Stimulated activated CD8-positive, alpha-beta memory T cell treated with anti-CD3 and anti-CD28 coated beads, Interleukin-7, amount 100 ng/mL, for 48 hours (primary cell): ENCODE measurements at regions not wholly inside any gene's neighbourhood (a gene's known extent, or its start where the extent isn't known, plus 50 kb on each side); places are given as distances from the start of the nearest gene placed in this dataset.
"Not testable (repeated sequence)": the region's sequence is repeated elsewhere in the genome, so short reads cannot be mapped to it uniquely, and the experiment has no call there.

ENCODE experiments used
- DNase-seq, 2 donors: peaks; one replicate each; pipeline ENCODE4 v3.0.0-alpha.2; 2020; ENCODE audit warnings: low read depth in 1 of 2; ENCODE audit errors: extremely low read depth in 1 of 2

DNA sequence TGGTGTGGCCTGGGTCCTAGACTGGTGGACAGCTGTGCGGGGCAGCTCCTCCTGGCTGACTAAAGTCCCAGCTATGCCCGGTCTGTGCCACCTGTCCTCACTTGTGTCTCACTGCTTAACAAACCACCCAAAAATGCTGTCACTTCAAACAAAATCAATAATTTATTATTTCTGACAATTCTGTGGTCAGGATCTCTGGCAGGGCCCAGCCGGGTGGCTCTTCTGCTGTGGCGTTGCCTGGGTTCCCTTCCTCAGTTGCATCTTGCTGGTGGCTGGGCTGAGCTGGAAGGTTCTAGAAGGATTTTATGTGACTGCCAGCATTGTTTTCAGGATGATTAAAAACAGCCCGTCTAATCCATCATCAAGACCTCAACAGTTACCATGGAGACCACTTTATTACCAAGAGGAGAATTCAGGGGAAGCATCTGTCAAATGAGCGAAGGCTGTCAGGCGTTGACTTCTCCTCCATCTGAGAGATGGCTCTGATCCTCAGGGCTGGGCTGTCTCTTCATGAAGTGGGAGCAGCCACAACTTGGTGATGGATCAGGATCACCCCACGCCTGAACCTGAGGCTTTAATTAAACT, 280.6 kb upstream of the SFSWAP start:
- DNase-seq: no peak

- DNase-seq: not testable (repeated sequence)
Observed at GRCh38 chr12:131431126-131431655, 279.7 kb upstream of the SFSWAP start.

DNA sequence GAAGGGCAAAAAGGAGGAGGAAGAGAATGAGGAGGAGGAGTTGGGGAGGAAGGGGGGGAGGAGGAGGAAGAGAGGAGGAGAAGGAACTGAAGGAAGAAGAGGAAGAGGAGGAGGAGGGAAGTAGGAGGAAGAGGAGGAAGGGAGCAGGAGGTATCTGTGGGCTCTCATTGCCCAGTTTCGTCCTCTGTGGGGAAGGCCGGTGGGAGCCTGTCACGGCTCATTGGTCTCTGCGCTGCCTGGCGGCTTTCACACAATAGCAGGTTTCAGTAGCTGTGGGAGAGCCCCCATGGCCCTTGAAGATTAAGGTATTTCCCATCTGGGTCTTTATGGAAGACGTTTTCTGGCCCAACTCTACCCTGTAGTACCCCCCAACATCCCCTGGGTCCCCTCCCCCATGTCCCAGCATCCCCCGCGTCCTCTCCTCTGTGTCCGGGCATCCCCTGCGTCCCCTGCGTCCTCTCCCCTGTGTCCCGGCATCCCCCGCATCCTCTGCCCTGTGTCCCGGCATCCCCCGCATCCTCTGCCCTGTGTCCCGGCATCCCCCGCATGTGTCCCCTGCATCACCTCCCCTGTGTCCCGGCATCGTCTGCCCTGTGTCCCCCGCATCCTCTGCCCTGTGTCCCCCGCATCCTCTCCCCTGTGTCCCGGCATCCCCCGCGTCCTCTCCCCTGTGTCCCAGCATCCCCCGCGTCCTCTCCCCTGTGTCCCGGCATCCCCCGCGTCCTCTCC, 278.2 kb upstream of the SFSWAP start:
- DNase-seq: no peak

GRCh38 chr12:131434208-131435125, 276.4 kb upstream of the SFSWAP start:
- DNase-seq: no peak

DNA sequence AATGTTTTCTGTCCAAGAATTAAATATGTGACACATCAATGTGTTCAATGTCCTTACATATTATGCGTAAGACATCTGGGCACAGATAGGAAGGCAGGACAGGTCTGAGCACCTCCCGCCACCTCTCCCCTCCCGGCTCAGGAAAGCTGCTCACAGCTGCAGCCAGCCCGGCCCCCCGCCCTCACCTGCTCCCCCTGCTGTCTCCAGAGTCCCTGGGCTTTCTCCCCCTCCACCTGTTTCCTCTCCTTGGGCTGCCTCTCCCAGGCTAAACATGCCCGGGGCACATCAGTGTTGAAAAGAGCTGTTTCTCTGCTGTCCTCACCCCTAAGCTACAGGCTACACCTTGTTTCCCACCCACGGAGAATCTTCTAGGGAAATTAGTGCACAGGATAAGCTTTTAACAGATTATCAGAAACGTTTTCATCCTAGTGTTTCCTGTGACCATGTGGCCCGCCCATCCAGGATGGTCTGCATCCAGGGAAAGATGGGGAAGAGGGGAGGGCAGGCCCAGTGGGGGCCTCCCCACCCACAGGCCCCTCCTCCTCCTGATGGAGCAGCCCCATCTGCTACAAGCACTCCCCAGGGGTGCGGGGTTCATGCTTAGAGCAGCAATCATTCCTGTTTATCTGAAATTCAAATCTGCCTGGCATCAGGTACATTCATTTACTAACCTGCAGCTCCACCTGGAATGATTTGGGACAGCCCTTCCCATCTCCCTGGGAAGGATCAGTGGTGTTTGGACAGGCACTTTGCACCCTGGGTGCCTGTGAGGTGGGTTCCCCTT, 273.8 kb upstream of the SFSWAP start:
- no peak for DNase-seq

- no peak for DNase-seq
Observed at GRCh38 chr12:131437706-131438492, 273.0 kb upstream of the SFSWAP start.

DNA sequence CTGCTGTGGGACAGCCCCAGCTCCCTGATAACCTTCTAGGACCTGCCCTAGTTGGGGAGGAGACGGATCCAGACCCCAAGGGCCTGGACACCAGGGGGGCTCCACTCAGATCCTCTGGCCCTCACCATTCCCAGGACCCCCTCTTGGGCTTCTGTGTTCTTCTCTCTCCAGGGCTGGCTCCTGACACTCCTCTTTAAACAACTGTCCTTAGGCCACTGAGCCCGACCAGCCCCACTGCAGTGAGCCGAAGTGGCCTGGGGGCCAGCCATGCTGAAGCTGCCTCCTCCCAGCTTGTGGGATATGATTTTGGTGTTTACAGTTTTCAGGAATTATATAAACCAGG, 272.4 kb upstream of the SFSWAP start:
- not testable (repeated sequence) for DNase-seq

DNA sequence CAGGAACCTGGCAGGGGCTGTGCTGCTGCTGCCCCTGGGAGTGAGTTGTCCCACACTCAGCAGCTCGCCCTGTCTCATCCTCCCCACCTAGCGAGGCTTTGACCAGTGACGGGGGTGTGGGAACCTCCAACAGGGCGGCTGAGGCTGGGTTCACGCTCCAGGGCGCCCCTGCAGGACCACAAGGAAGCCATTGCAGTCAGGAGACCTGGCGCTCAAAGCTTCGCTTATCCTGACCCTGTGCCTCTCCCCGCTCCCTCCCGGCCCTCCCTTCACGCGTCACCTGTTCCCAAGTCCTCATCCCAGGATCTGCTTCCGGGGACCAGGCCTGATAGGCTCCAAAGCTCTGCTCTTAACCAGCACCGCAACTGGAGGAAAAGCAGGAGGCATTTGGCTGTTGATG, 272.0 kb upstream of the SFSWAP start:
- no peak for DNase-seq

GRCh38 chr12:131439752-131440151, 271.1 kb upstream of the SFSWAP start:
- DNase-seq: not testable (repeated sequence)

DNA sequence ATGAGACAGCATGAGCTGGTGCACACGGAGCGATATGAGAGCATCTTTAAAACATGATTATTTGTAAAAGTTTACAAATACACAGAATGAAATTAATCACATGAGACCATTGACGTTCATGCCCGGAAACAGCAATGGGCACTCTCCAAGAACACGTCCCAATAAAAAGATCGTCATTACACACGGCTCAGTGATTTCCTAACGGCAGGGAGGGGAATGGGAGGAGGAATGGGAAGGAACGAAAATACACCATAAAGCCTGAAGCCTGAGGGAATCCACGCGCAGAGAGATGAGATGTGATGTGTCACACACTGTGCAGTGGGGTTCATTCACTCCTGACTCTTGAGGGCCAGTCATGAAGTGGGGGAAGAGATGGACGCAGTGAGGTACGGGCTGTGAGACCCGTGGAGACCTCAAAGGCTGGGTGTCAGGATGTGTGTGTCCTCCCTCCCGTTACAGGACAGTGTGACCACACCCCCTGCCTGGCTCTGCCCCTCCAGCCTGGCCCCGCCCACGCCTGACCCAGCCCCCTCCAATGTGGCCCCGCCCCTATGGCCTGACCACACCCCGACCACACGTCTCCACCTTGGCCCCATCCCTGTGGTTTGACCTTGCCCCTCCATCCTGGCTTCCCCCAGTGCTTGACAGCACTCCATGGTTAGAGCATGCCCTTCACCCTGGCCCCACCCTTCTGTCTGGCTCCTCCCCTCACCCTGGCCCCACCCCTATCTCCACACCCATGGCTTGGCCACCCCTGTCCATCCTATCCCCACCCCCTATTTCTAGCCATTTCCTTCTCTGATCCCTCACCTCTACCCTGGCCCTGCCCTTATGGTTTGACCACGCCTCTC, 270.5 kb upstream of the SFSWAP start:
- not testable (repeated sequence) for DNase-seq

- no peak for DNase-seq
Observed at GRCh38 chr12:131441060-131441396, 269.9 kb upstream of the SFSWAP start.

DNA sequence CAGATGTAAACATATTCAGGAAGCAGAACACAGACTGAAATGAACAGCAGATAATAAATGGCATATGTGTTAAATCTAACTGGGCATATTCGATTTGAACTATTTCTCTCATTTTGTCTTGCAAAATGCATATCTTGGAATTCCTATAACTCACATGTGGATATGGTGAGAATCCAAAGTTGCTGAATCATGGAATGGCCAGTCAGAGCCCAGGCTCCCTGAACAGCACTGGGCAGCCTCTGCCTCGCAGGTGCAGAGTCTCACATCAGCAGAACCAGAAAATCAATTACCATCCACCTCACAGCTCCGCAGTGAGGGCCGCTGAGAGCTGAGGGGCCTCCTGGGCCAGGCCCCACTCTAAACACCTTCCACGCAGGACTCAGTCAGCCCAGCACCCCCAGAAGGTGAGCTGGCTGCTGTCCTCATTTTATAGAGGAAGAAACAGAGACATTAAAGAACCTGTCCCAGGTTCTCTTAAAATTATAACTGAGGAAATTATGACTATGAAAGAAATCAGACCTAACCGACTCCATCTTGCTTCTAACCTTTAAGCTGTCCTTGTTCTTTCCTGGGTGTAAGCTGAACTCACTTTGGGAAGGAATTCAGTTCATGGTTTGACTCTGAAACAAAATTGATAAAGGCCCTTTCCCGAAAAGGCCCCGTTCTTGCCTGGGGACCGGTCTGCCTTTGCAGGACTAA, 269.1 kb upstream of the SFSWAP start:
- no peak for DNase-seq

DNA sequence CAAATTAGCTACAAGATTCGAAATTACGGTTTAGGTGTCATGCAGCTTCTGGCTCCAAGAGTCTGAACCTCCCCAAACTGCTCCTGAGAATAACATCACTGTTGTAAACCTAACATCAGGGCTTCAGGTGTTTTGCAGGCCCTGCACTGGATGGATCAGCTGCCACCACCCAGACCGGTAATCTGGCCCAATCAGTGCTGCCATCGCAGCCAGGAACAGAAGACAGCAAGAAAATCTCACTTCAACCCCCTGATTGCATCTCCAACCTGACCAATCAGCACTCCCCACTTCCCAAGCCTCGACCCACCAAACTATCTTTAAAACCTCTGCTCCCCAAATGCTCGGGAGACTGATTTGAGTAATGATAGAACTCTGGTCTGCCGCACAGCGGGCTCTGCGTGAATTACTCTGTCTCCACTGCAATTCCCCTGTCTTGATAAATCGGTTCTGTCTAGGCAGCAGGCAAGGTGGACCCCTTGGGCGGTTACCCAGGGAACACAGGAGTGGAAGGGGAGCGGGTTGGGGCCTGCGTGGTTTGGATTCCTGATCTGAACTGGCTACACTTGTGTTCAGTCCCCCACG, 268.5 kb upstream of the SFSWAP start:
- DNase-seq: no peak

DNA sequence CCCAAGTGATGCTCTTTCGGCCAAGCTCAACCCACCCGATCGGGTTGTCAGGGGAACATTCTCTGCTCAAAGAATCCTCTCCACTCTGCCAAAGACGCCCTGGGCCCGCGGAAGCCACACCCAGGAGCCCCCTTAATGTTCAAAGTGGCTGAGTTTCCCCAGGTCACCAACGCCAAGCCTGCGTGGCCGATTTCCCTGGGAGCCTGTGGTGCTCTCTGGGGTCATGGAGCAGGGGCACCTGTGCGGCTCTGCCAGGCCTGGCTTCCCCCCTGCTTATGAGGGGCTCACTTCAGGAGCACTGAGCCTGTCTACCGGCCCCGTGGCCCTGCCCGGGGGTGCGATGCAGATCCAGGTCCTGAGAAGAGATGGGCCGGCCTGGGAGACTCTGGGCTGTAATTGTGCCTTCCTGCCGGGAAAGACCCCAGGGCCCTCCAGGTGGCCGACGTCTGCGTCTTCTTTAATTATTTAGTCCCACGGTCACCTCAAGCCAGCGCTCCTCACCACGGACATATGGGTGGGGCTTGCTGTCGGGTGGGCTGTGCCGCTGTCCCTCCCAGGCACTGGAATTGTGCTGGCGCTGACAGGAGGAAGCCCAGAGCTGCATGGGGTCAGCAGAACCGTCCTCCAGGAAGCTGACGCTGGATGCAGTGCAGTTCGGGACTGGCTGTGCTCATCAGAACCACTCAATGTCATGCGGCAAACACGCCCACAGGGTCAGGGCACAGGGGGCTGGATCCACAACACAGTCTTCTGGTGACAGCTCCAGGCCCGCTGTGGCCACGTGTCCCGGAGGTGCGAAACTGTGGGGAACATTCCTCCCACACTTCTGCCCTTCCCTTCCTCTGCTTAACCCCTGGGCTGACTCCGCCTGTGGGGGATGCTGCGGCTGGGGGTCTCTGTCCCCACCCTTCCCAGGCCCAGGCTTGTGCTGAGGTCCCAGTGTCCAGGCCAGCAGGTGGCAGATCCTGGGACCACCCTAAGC, 267.6 kb upstream of the SFSWAP start:
- no peak for DNase-seq

GRCh38 chr12:131444220-131445164, 266.4 kb upstream of the SFSWAP start:
- DNase-seq: no peak

DNA sequence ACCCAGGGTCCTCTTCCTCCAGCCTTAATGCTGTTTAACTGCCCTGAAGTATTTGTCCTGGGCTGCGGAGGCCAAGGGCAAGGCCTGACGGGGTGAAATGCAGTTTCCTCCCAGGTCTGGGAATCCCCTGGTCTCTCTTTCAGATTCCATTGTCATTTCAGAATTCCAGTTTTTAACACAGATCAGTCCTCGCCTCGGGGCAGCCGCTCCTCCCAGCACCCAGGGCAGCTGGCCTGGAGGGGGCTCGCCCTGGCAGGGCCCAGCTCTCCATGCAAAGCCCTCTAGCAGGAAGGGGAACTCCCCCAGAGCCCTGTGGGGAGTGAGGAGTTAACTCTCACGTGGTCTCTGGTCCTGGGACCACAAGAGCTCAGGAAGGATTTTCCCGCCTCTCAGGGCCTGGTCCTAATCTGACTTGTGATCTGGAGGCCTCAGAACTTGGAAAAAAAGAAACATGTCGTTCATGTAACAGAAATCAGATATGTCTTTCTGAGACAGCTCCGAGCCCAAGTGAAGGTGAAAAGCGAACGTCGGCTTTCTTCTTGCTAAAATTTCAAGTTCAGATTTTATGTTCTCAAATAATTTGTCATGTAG, 265.6 kb upstream of the SFSWAP start:
- DNase-seq: no peak
